ENCODE measurements at regions not wholly inside any gene's neighbourhood (a gene's known extent, or its start where the extent isn't known, plus 50 kb on each side); places are given as distances from the start of the nearest gene placed in this dataset.

- no peak for TF ChIP-seq CTCF (IDR thresholded peaks at IDR 0.05)
- no peak for TF ChIP-seq EZH2 (IDR thresholded peaks at IDR 0.05)
- TF ChIP-seq EZH2phosphoT487 (IDR thresholded peaks at IDR 0.05) = no peak
These were observed 462.7 kb upstream of the CD180 start for GRCh38 chr5:67659288-67659687.

All from neural progenitor cell (in vitro differentiated cells).